ENCODE measurements at regions not wholly inside any gene's neighbourhood (a gene's known extent, or its start where the extent isn't known, plus 50 kb on each side); places are given as distances from the start of the nearest gene placed in this dataset.

- TF ChIP-seq, protein P1, sequence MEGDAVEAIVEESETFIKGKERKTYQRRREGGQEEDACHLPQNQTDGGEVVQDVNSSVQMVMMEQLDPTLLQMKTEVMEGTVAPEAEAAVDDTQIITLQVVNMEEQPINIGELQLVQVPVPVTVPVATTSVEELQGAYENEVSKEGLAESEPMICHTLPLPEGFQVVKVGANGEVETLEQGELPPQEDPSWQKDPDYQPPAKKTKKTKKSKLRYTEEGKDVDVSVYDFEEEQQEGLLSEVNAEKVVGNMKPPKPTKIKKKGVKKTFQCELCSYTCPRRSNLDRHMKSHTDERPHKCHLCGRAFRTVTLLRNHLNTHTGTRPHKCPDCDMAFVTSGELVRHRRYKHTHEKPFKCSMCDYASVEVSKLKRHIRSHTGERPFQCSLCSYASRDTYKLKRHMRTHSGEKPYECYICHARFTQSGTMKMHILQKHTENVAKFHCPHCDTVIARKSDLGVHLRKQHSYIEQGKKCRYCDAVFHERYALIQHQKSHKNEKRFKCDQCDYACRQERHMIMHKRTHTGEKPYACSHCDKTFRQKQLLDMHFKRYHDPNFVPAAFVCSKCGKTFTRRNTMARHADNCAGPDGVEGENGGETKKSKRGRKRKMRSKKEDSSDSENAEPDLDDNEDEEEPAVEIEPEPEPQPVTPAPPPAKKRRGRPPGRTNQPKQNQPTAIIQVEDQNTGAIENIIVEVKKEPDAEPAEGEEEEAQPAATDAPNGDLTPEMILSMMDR (IDR thresholded peaks at IDR 0.05; ENCODE audit: low read depth, low read length): no peak
- H3K4me3 ChIP-seq (replicated peaks in 1 of 2; ENCODE audit: low read depth in 2 of 2, low read length in 2 of 2): no peak overlapping the region
- DNase-seq (ENCODE audit: low read depth in 2 of 2): no peak
These were observed 111.4 kb upstream of the TMEM132C start for GRCh38 chr12:128155571-128155970.

DNA sequence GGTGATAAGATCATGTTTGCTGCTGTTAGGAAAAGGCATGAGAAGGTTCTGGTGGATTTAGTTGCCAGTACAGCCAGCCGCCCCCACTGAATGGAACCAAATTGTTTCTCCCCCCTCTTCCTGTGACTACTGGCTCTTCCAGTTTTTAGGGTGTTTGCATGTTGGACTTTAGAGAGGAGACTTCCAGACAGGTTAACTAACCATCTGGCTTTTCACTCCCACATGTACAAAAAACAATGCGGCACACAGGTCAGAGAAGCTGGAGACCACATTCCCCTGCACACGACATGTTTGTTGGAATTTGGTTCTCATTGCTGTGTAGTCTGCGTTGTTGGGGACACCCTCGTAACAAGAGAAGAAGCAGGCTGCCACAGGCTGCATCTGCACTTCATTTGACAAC is 103.9 kb upstream of the TMEM132C start:
- no peak for DNase-seq (ENCODE audit: low read depth in 2 of 2)
- no peak overlapping the region for H3K4me3 ChIP-seq (replicated peaks in 1 of 2; ENCODE audit: low read depth in 2 of 2, low read length in 2 of 2)
- TF ChIP-seq, protein P1 (IDR thresholded peaks at IDR 0.05; ENCODE audit: low read depth, low read length): no peak

DNA sequence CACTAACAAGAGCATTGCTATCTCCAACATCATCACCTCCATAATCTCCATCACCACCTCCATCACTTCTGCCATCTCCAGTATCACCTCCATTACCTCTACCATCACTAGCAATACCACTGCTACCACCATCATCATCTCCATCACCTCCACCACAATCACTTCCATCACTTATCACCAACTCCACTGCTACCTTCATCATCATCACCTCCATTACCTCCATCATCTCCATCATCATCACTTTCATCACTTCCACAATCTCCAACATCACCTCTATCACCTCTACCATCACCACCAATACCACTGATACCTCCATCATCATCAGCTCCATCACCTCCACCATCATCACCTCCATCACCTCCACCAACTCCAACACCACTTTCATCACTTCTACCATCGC is 102.4 kb upstream of the TMEM132C start:
- H3K4me3 ChIP-seq (replicated peaks in 1 of 2; ENCODE audit: low read depth in 2 of 2, low read length in 2 of 2): no peak overlapping the region
- TF ChIP-seq, protein P1 (IDR thresholded peaks at IDR 0.05; ENCODE audit: low read depth, low read length): no peak
- DNase-seq (ENCODE audit: low read depth in 2 of 2): no peak

GRCh38 chr12:128165387-128165786 is 101.6 kb upstream of the TMEM132C start:
- no peak overlapping the region for H3K4me3 ChIP-seq (replicated peaks in 1 of 2; ENCODE audit: low read depth in 2 of 2, low read length in 2 of 2)
- no peak for DNase-seq (ENCODE audit: low read depth in 2 of 2)
- TF ChIP-seq, protein P1 (IDR thresholded peaks at IDR 0.05; ENCODE audit: low read depth, low read length): no peak

GRCh38 chr12:128168273-128168672 is 98.7 kb upstream of the TMEM132C start:
- TF ChIP-seq, protein P1 (IDR thresholded peaks at IDR 0.05; ENCODE audit: low read depth, low read length): no peak
- H3K4me3 ChIP-seq (replicated peaks in 1 of 2; ENCODE audit: low read depth in 2 of 2, low read length in 2 of 2): no peak overlapping the region
- no peak for DNase-seq (ENCODE audit: low read depth in 2 of 2)

DNA sequence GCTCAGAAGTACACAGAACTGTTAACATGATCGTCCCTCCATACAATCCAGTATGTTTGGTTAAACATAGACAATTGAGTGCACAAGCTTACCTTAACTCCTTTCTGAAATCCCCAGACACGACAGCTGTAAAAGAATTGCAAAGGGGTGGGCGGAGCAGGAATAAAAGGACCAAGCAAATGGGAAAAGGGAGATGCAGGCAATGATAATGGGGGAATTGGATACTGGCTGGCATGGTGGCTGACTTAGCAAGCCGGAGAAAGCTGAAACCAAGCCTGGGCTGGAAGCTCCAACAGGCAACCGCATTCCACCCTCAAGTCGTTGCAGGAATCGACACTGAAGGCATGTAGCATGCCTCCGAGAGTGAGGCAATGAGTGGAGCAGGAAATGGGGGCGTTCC is 96.8 kb upstream of the TMEM132C start:
- no peak overlapping the region for H3K4me3 ChIP-seq (replicated peaks in 1 of 2; ENCODE audit: low read depth in 2 of 2, low read length in 2 of 2)
- TF ChIP-seq, protein P1 (IDR thresholded peaks at IDR 0.05; ENCODE audit: low read depth, low read length): no peak

DNA sequence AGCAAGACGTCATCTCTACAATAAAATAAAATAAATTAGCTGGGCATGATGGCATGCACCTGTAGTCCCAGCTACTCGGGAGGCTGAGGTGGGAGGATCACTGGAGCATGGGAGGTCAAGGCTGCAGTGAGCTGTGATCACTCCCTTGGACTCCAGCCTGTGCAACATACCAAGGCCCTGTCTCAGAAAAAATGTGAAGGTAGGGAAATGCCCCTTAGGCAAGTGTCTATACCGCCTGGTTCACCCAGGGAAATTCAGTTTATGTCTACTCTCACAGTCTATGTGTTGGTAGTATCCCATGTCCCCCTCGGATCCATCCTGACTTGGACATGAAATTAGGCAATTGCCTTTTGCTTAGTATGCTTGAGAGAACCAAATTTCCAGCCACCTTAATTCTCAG is 88.4 kb upstream of the TMEM132C start:
- no peak overlapping the region for H3K4me3 ChIP-seq (replicated peaks in 1 of 2; ENCODE audit: low read depth in 2 of 2, low read length in 2 of 2)
- no peak for DNase-seq (ENCODE audit: low read depth in 2 of 2)
- TF ChIP-seq, protein P1 (IDR thresholded peaks at IDR 0.05; ENCODE audit: low read depth, low read length): no peak

More for the DNA sequence above, 96.8 kb upstream of the TMEM132C start:
- no peak for DNase-seq (ENCODE audit: low read depth in 2 of 2)

Measured in cardiac fibroblast (primary cell).